PC-9 (cell line): ENCODE measurements at regions not wholly inside any gene's neighbourhood (a gene's known extent, or its start where the extent isn't known, plus 50 kb on each side); places are given as distances from the start of the nearest gene placed in this dataset.

Source experiments
- BruUV-seq: library from RNA; stranded (reverse); fragments of 400-500 nt; replicated peaks from 2 replicates; lab custom pipeline; 2021; lab: Mats Ljungman, UMichigan
- CTCF ChIA-PET: fragments of 300-600 bp; sonication (Branson Sonifier 250); formaldehyde crosslinking; loops from one replicate; lab custom pipeline; 2022; ENCODE audit warnings: antibody characterized with exemption; lab: Charles Lee
- POLR2A ChIA-PET: fragments of 300-600 bp; sonication (Branson Sonifier 250); formaldehyde crosslinking; loops from one replicate; lab custom pipeline; 2022; ENCODE audit warnings: antibody characterized with exemption; ENCODE audit not compliant: unreplicated experiment; lab: Charles Lee
- DNase-seq, 2 experiments: peaks; one replicate each; pipeline versions ENCODE4 v3.0.0 to v3.0.0-alpha.2; 2015 to 2022; ENCODE audit warnings: mixed read lengths in 1 of 2
- H2AFZ ChIP-seq: fragments of 200-600 bp; sonication (generic); 2 replicates; pipeline ENCODE4 v1.8.1; 2017; ENCODE audit warnings: antibody characterized with exemption
- H3F3A ChIP-seq: fragments of 200-600 bp; sonication (generic); 2 replicates; pipeline ENCODE4 v1.8.1; 2017; ENCODE audit warnings: antibody characterized with exemption, mild to moderate bottlenecking, low read depth; ENCODE audit not compliant: insufficient read depth
- H3K27ac ChIP-seq: fragments of 200-600 bp; sonication (generic); 2 replicates; pipeline ENCODE4 v1.6.1; 2016; ENCODE audit warnings: mixed run types
- H3K27me3 ChIP-seq: fragments of 200-600 bp; sonication (generic); 2 replicates; pipeline ENCODE4 v1.6.1; 2016; ENCODE audit warnings: low read depth, mixed run types; ENCODE audit not compliant: insufficient read depth
- H3K36me3 ChIP-seq: fragments of 200-600 bp; sonication (generic); 2 replicates; pipeline ENCODE4 v1.6.1; 2016; ENCODE audit warnings: low read depth, mixed run types
- H3K4me1 ChIP-seq: fragments of 200-600 bp; sonication (generic); replicated peaks from 2 replicates; pipeline ENCODE4 v1.6.1; 2016; ENCODE audit warnings: mixed run types; ENCODE audit not compliant: insufficient read depth
- H3K4me2 ChIP-seq: fragments of 200-600 bp; sonication (generic); 2 replicates; pipeline ENCODE4 v1.6.1; 2017; ENCODE audit warnings: mixed run types
- H3K4me3 ChIP-seq: fragments of 200-600 bp; sonication (generic); 2 replicates; pipeline ENCODE4 v1.6.1; 2016; ENCODE audit warnings: mixed run types
- H3K79me2 ChIP-seq: fragments of 200-600 bp; sonication (generic); 2 replicates; pipeline ENCODE4 v1.6.1; 2017; ENCODE audit warnings: low read depth, mixed run types
- H3K9me2 ChIP-seq: fragments of 200-600 bp; sonication (generic); 2 replicates; pipeline ENCODE4 v1.8.1; 2017; ENCODE audit warnings: mild to moderate bottlenecking; ENCODE audit not compliant: insufficient read depth
- H3K9me3 ChIP-seq: fragments of 200-600 bp; sonication (generic); 2 replicates; pipeline ENCODE4 v1.8.1; 2016; ENCODE audit warnings: low read depth; ENCODE audit not compliant: insufficient read depth
- H4K20me1 ChIP-seq: fragments of 200-600 bp; sonication (generic); 2 replicates; pipeline ENCODE4 v1.8.1; 2017; ENCODE audit not compliant: insufficient read depth
- CTCF ChIP-seq: fragments of 200-600 bp; sonication (generic); conservative IDR thresholded peaks from 2 replicates; pipeline ENCODE4 v1.6.1; 2017; ENCODE audit warnings: mixed run types, antibody characterized with exemption, mild to moderate bottlenecking, moderate library complexity
- EZH2 ChIP-seq: fragments of 200-600 bp; sonication (generic); IDR thresholded peaks from 2 replicates; pipeline ENCODE4 v1.8.0; 2017; ENCODE audit warnings: antibody characterized with exemption, low read depth
- intact Hi-C: fragments of 100-400 bp; cut with micrococcal nuclease; formaldehyde crosslinking; loops from one replicate; pipeline ENCODE4 v1.10.0; 2022; ENCODE audit not compliant: unreplicated experiment

- BruUV-seq: no TSS peak
- no peaks in the 10 kb centered on the region for H3K27me3 ChIP-seq
- DNase-seq: no peak
- H3K36me3 ChIP-seq: no peaks in the 10 kb centered on the region
- intact Hi-C loops: no loop called here
- H4K20me1 ChIP-seq: no peaks in the 10 kb centered on the region
- no peaks in the 10 kb centered on the region for H3K9me3 ChIP-seq
- H3F3A ChIP-seq: no peaks in the 10 kb centered on the region
- no peak overlapping the region for H3K4me2 ChIP-seq
- H2AFZ ChIP-seq: no peak overlapping the region
- no peak overlapping the region for H3K4me3 ChIP-seq
- ChIA-PET POLR2A (no interaction called here), CTCF (no interaction called here)
- no peak overlapping the region for H3K27ac ChIP-seq
- TF ChIP-seq EZH2: no peak
- no peak for TF ChIP-seq CTCF
- no peaks in the 10 kb centered on the region for H3K4me1 ChIP-seq
- H3K9me2 ChIP-seq: no peaks in the 10 kb centered on the region
- no peaks in the 10 kb centered on the region for H3K79me2 ChIP-seq
These were observed 217.8 kb upstream of the HCCS start for GRCh38 chrX:10893366-10893765.

GRCh38 chrX:10893976-10894375 lies 217.2 kb upstream of the HCCS start:
- CTCF ChIA-PET: no interaction called here

GRCh38 chrX:10897768-10898167 lies 213.4 kb upstream of the HCCS start:
- ChIA-PET CTCF (no interaction called here), POLR2A (no interaction called here)
- H3K36me3 ChIP-seq: no peaks in the 10 kb centered on the region
- H3K27ac ChIP-seq: no peak overlapping the region
- H3K9me3 ChIP-seq: no peaks in the 10 kb centered on the region
- H3K27me3 ChIP-seq: no peaks in the 10 kb centered on the region
- intact Hi-C loops: no loop called here
- no peak overlapping the region for H3K4me2 ChIP-seq
- H2AFZ ChIP-seq: no peak overlapping the region
- H3K79me2 ChIP-seq: no peaks in the 10 kb centered on the region
- no peaks in the 10 kb centered on the region; the same call in 1 of the 2 replicates for H3K4me1 ChIP-seq
- no peak for TF ChIP-seq CTCF
- H3F3A ChIP-seq: no peaks in the 10 kb centered on the region
- H3K9me2 ChIP-seq: no peaks in the 10 kb centered on the region
- no TSS peak for BruUV-seq
- no peak for DNase-seq
- H3K4me3 ChIP-seq: no peak overlapping the region
- H4K20me1 ChIP-seq: no peaks in the 10 kb centered on the region

More at GRCh38 chrX:10893976-10894375, 217.2 kb upstream of the HCCS start:
- intact Hi-C loops: no loop called here
- no peak overlapping the region for H3K4me3 ChIP-seq
- BruUV-seq: no TSS peak
- H3K27ac ChIP-seq: no peak overlapping the region
- H3K4me2 ChIP-seq: no peak overlapping the region
- POLR2A ChIA-PET: no interaction called here
- TF ChIP-seq EZH2 (no peak), CTCF (no peak)
- H3K36me3 ChIP-seq: no peaks in the 10 kb centered on the region
- no peaks in the 10 kb centered on the region for H4K20me1 ChIP-seq
- no peaks in the 10 kb centered on the region for H3K4me1 ChIP-seq
- no peaks in the 10 kb centered on the region for H3F3A ChIP-seq
- no peaks in the 10 kb centered on the region for H3K27me3 ChIP-seq
- no peaks in the 10 kb centered on the region for H3K9me3 ChIP-seq
- H3K9me2 ChIP-seq: no peaks in the 10 kb centered on the region
- H3K79me2 ChIP-seq: no peaks in the 10 kb centered on the region
- H2AFZ ChIP-seq: no peak overlapping the region
- no peak for DNase-seq
